ENCODE measurements at regions not wholly inside any gene's neighbourhood (a gene's known extent, or its start where the extent isn't known, plus 50 kb on each side); places are given as distances from the start of the nearest gene placed in this dataset.

DNA sequence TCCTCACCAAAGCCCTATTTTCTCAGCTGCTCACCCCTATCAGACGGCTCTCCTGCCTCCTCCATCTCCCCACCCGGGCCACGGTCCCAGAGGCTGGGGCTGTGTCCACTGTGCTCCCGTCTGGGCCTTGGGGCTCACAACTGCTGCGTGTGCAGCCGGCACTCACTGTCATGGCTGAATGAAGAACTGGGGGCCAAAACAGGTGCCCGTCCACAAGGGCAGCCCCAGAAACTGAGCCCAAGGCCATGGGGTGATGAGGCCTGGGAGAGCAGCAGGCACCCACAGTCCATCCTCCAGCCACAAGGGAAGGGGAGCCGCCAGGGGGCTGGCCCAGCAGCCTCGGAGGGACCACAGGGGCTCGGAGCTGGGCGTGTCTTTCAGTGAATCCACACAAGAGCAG lies 159.5 kb downstream of the DLL1 start:
- no peak for DNase-seq

DNA sequence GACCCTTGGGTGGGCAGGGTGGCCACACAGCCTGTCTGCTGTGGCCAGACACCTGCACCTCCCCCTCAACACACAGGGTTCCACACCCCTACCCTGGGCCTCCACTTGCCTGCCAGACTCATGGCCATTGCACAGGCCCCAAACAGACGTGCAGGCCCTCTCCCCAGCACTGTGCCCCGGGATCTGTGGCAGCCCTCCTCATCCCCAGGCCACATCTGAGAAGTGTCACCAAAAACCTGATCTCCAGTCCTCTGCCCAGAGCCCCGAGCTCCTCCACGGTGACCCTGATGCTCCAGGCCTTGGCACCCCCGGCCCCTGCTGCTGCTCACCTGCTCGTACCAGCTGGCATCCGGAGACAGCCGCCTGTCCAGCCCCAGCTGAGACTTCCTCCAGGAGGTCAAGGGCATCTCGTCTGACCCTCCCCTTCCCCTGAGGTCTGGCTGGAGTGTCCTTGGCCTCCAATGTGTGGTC lies 160.1 kb downstream of the DLL1 start:
- no peak for DNase-seq

DNA sequence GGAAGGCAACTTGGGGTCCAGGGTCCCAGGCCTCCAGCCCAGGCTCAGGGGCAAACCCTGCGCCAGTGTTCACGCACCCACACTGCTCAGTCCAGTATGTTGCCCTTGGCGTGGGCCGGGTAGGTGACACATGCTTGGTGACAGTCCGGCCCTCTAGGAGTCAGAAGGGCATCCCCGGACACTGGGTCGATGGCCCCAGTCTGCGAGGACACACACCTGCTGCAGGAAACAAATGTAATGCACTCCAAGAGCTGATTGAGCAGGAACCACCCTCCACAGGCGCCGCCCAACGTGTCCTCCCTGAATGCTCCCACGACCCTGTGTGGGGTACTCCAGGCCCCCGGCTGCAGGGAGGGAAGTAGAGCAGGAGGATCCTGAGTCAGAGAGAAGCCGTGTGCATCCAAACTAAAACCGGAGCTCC lies 160.7 kb downstream of the DLL1 start:
- no peak for DNase-seq

DNA sequence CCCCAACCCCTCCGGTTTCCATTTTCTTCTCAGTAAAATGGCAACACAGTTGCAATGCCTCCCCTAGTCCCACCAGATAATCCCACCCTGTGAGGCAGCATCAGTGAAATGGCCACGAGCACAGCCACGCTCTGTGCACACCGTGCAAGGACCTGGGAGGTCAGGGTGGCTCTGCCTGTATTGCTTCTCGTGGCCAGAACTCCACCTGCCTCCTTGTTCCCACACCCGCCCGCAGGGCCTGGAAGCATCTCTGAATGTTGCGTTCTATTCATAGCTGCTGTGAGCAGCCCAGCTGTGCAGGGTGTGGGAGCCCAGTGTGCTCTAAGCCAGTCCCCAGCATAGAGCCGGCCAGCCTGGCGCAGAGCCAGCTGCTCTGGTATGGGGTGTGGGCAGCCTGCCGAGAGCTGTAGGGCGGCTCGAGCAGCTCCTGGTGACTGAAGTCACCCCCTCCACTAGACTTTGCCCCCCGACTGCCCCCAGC lies 161.1 kb downstream of the DLL1 start:
- DNase-seq, result no peak

DNA sequence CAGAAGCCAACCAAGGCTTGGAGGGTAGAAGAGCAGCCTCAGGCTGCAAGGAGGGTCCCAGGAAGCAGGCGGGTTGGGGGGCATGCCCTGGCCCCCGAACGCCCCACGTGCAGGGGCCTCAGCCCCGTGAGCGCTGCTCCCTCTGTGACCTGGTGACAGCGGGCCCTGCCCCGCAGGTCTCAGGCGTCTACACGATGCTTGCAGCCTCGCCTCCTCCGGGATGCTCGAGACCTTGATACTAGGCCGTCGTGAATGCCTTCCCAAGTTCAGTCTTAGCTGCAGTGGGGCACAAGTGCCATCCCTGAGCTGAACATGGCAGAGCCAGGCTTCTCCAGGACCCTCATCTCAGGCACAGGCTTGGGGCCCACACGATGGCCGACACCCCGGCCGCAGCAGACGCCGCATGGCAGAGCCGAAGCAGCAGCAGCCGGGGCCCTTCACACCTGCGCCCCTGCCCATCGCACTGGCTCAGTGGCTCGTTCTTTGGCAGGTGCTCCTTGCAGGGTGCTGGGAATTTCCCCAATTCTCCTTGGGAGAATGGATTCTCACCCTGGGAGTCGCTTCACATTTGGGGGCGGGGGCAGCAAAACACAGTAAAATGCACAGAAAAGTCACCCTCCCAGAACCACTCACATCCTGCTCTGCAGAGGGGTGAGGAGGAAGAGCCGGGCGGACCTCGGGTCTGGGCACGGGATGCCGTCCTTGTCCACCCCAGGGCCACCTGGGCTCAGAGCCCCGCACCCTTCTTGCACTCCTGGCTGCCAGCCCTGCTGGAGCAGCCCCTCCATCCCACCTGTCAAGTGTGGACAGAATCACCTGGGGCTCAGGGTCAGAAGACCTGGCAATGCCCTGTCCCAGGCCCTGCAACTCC lies 161.8 kb downstream of the DLL1 start:
- no peak for DNase-seq

DNA sequence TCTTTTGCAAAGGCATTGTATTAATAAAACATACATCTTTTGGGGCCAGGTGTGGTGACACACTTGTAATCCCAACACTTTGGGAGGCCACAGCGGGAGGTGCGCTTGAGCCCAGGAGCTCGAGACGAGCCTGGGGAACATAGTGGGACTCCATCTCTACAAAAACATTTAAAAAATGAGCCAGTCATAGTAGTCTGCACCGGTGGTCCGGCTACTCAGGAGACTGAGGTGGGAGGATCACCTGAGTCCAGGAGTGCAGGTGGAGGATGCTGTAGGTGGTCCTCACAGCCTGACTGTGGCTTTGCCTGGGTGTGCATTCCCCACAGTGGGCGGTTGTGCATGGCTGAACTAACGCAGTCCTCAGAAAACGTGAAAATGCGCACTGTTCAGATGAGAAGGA lies 162.5 kb downstream of the DLL1 start:
- no peak for DNase-seq

DNA sequence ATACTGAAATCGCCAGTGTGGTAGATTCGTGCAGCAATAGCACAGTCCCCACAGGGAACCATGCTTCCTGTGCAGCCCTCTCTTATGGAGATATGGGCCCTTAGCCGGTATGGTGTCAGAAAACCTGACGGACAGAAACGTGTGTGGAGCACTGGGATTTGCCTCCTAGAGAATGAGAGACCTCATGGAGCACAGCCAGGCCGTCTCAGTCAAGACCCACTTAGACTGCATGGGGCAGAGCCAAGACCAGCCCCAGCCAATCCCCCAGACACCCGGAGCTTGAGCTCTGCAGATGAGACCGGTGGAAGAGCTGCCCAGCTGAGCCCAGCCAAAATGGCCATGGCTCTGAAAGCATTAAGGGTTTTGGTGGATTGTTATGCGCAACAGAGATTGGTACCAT lies 163.7 kb downstream of the DLL1 start:
- no peak for DNase-seq

DNA sequence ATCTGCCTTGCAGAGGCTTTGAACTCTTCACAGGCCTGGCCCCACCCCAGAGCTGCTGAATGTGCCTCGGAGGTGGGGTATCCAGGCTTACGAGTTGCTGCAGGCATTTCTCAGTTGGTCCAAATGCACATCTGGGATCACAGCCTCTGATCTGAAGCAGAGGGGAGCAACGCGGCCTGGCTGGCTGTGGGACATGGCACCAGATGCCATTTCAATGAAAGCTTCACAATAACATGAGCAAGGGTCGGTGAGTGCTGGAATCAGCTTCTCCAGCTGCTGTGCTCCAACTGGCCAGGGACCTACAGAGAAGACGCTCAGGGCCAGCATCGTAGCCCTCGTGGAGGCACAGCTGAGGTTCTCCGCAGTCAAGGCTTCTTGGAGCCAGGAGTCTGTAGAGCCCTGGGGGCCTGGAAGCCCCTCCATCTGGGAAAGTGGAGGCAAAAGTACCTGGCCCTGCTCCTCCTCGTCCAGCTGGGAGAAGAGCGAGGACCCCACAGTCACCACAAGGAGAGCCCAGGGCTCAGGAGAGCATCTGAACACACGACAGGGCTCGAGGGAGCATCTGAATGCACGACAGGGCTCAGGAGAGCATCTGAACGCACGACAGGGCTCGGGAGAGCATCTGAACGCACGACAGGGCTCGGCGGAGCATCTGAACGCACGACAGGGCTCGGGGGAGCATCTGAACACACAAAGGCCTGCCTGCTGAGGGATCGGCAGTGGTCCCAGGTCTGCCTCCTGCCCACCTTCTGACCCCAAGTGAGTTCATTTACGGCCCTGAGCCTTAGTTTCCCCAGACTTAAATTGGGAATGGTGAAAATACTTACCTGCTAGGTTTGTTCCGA lies 165.2 kb downstream of the DLL1 start:
- DNase-seq, result no peak

DNA sequence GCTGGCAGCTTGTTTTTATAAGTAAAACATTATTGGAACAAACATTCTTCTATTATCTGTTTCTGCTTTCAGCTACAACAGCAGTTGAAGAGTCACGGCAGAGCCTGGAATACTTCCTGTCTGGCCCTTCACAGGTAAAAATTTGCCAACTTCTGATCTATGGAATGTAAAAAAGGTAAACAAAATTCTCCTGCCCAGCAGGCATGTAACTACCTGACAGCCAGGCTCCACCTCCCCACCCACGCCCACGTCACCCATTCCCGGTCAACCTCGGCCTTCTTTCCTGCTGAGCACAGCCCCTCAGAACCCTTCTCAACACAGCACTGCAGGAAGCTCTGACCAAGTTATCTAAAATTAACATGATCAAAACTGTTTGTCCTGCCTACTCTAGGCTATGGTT lies 166.0 kb downstream of the DLL1 start:
- no peak for DNase-seq

DNA sequence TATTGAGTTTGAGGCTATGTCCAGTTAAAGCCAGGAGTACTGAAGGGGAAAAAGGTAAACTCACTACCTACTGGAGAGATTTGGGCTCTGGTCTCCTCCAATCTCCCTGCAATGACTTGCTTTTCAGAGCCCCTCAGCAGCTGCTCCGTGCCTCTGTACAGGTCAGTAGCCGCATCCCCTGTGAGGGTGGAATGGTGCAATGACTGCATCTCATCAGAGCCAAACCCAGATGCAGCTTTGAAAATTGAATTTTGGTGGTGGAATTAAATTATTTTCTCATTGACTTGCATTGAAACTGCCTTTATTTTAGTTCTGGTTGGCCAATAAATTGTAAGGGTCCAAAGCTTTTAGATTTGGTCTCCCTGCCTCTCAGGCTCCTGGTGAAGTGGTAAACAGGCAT lies 166.7 kb downstream of the DLL1 start:
- no peak for DNase-seq

DNA sequence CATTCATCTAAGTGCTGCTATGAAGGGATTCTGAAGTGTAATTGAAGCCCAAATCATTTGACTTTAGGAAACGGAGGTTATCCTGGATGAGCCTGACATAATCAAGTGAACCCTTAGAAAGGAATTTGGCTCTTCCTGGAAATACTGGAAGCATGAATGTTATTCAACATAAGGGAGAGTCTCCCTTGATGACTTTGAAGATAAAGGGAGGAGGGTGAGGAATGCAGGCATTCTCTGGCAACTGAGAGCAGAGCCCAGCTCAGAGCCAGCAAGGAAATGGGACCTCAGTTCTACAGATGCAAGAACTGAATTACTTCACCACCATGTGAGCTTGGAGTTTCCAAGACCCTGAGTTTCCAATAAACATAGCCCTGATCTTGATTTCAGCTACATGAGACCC lies 168.2 kb downstream of the DLL1 start:
- DNase-seq, result no peak

DNA sequence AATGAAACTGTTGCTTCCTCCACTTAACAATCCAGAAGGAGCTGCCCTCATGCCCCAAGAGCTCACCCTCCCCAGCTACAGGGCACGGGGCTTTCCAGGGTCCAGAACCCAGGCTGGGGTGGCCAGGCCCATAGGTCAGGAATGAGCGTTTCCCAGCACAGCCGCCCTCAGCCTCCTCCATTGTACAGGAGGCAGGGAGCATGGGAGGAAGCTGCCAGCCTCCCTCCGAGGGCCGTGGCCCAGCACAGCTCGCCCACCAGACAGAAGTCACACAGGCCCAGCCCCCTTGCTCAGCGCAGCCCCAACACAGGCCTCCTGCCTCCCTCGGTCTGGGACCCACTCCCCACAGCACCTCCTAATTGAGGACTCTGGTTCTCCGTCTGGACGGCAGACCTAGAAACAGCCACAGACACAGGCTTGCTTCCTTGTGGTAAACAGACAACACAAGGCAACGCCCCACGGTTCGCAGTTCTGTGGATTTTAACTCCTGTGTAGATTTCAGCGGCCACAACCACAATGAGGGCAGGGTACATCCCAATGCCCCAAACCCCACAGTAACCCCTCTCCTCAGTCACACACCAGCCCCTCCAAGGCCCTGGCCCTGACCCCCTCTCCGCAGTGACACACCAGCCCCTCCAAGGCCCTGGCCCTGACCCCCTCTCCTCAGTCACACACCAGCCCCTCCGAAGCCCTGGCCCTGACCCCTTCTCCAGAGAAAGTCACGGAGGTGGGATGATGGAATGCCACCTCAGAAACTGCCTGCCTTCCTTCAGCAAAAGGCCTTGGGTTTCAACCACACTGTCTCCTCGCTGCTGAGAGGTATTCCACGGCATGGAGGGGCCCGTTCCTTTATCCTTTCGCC lies 173.5 kb downstream of the DLL1 start:
- DNase-seq, result no peak

DNA sequence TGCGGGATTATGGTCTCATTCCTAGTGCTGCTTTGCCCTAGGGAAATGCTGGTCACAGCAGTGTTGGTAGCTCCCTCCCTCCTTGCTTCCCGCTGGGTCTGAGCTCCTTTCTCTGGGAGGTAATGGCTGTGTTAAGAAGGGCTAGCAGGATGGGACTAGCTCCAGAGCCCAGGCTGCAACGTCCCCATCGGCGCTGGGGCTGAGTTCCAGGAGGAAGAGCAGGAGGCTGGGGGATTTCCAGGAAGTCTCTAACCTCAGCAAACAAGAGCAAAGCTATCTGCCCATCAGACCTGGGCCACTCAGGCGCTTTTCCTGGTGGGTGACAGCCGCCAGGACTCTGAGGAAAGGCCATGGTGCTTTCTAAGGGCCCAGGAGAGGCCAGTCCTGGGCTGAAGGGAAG lies 174.2 kb downstream of the DLL1 start:
- DNase-seq, result no peak

DNA sequence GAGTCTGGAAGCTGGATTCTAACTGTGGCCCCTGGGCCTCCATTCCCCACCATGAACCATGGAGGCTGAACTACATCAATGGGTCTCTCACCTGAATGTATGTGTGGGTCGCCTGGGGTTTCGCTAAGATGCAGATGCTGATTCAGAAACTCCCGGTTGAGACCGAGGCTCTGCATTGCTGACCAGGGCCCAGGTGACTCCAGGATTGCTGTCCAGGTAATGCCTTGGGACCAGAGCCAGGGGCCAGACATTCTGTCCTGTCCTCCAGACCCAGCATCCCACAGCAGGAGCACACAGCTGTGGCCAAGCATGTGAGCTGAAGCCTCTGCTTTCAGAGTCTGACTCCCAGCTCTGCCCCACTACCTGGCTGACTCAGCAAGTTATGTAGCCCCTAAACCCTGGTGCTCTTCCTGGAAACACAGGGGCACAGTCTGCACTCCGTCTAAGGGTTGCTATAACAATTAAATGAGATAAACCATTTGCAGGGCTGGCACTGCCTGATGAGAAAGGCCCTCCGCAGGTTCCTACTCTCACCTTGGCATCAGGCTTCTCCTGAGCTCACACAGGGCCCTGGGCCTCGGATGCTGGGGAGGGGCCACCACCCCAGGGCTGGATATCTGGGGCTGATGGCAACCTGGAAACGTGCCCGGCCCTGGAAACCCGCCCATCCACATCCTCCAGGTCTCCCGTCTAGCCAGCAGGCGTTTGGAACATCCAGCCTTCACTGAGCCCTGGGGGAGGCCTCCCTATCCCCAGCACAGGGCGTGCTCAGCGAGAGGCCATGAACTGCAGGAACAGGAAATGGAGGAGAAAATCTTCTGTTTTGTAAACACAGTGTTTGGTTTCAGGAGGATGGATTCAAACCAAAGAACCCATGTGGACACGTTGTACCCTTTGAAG lies 175.7 kb downstream of the DLL1 start:
- DNase-seq, result no peak

DNA sequence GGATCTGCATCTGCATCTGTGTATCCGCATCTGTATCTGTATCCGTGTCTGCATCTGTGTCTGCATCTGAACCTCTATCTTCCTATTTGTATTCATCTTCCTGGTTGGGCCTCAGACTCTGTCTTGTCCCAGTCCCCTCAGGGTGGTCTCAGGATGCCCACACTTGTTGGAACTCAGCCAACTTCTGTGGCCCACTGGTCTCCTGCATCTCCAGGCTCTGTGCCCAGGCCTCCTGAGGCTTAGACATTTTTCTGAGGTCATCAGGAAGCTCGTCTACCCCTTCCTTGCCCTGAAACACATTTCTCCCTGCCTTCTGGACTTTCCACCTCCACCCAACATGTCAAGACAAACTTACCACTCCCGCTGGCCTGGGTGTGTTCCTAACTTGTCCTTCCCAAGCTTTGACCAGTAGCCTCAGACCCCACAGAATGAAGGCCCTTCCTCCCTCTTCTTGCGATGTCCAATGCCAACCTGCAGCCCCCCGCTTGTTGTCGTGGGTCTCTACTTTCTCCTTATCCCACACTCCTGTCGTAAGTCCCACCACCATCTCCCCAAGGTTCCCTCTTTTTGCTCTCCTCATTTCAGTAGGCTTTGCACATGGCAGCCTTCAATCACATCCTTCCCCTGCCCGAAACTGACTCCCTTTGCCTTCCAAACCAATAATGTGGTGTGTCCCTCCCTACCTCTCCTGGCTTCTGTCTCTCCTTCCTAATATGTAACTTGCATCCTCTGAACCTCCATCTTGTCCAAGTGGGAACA lies 176.5 kb downstream of the DLL1 start:
- no peak for DNase-seq

DNA sequence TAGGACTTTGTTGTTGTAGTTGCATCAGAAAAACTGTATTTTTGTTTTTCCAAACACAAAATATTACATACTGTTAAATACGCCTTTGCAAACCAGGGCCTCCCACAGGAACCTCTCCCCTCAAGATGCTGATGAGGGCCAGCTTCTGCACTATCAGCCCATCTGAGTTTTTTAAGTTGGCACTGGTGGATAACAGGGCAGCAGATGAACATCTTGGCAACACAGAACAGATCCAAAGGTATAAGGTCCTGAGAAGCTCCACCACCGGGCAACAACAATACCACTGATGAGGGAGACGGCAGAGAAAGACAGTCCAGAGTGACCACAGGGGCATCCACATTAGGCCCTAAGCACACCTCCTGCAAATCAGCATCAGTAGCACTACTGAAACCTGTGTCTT lies 177.7 kb downstream of the DLL1 start:
- DNase-seq, result no peak

DNA sequence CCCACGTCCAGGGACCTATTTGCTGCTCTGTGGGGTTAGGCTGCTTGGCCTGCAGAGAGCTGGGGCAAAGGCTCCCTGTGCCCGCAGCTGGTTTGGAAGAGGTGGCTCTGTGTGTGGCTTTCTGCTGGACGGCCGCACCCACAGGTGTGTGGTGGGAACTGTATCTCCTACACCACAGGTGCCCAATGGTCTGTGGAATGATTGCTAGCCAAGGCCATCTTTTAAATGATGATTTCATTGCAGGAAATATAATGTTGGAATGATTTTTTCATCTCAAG lies 178.4 kb downstream of the DLL1 start:
- DNase-seq, result no peak

DNA sequence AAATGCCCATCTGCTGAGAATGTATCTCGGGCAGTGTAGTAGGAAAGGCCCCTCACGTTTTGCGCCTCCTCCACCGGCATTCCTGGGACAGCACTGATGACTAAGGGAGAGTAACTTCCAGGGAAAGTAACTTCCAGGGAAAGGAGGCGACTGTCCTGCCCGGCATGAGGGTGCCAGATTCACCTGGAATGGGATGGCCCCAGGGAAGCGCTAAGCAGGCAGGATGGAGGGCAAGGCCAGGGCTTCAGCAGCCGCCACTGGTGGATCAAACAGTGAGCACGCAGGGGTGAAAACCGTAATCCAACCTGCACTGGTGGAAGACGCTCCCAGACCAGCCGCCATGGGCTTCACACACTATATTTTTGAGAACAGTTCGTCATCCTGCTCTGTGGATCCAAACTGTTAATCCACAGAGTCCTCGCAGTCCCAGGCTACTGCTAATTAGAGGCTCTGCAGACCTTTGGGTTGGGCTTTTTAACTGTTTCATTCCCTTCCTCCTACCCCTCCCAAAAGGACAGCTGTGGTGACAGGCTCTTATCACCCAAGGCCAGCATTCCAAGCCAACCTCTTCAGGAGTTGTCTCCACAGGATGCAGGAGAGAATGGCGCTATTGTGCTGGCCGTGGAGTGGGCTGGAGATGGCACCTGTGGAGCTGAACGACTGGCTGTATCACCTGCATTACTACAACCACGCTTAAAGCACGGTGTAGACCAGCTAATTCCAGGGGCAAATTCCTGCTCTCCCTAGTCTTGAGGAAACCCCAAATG lies 178.9 kb downstream of the DLL1 start:
- DNase-seq, result no peak

DNA sequence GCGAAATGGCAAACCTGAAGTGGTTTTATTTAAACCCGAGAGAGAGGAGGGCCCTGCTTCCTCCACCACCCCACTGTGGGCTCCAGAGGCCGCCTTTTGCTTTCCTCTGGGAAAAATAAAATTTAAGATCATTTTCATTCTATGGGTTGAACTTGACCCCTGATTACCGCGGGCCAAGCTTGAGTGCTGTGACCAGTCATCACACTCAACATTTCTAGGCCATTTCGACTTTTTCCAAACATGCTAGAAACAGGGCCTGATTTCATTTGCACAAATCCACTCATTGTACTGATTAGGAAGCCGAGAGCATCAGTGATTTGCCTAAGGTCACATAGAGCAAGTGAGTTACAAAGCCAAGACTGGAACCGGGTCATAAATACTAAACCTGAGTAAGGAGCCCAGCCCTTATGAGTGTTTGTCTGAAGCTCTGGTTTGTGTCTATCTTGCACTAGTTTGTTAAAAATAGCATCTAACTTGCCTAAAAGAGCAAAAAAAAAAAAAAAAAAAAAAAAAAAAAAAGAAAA lies 179.7 kb downstream of the DLL1 start:
- DNase-seq, result no peak

All from stimulated activated naive CD4-positive, alpha-beta T cell (primary cell).